Esophagus muscularis mucosa (tissue), 3 donors: ENCODE measurements at regions not wholly inside any gene's neighbourhood (a gene's known extent, or its start where the extent isn't known, plus 50 kb on each side); places are given as distances from the start of the nearest gene placed in this dataset.

Experiments
- POLR2AphosphoS5 ChIP-seq, 2 donors: sonication (generic); formaldehyde crosslinking; IDR thresholded peaks; one replicate each; pipeline ENCODE4 v1.6.1; 2017; ENCODE audit warnings: antibody characterized with exemption in 2 of 2
- TF ChIP-seq, protein P1 (sequence below), 3 experiments: fragments of 200-600 bp in 2 of 3; fragments of 450-650 bp in 1 of 3; sonication (generic) in 2 of 3; IDR thresholded peaks; one replicate each; pipeline ENCODE4 v1.5.1; 2017 to 2019; ENCODE audit warnings: antibody characterized with exemption in 3 of 3, mild to moderate bottlenecking in 2 of 3, moderate library complexity in 1 of 3

DNA sequence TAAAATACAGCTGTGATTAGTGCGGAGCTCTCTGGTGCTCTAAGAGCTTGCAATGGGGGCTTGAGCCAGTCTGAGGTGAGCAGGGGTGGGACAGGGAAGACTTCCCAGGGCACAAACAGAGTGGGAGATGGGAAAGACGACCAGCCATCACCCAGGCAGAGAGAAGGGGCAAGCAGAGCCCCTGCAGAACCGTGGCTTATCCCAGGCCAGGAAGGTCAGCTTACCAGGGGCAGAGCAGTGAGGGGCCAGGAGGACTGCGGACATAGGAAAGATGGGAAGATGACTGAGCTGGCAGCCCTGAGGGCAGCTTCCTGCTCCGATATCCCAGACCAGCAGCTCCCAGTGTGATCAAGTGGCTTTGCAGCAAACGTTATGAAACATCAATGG lies 55.4 kb upstream of the IFFO2 start:
- no peak for TF ChIP-seq POLR2AphosphoS5 (IDR thresholded peaks at IDR 0.05)
- TF ChIP-seq, protein P1, sequence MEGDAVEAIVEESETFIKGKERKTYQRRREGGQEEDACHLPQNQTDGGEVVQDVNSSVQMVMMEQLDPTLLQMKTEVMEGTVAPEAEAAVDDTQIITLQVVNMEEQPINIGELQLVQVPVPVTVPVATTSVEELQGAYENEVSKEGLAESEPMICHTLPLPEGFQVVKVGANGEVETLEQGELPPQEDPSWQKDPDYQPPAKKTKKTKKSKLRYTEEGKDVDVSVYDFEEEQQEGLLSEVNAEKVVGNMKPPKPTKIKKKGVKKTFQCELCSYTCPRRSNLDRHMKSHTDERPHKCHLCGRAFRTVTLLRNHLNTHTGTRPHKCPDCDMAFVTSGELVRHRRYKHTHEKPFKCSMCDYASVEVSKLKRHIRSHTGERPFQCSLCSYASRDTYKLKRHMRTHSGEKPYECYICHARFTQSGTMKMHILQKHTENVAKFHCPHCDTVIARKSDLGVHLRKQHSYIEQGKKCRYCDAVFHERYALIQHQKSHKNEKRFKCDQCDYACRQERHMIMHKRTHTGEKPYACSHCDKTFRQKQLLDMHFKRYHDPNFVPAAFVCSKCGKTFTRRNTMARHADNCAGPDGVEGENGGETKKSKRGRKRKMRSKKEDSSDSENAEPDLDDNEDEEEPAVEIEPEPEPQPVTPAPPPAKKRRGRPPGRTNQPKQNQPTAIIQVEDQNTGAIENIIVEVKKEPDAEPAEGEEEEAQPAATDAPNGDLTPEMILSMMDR (IDR thresholded peaks at IDR 0.05), result no peak
